HG03558 (cell line): ENCODE measurements at regions not wholly inside any gene's neighbourhood (a gene's known extent, or its start where the extent isn't known, plus 50 kb on each side); places are given as distances from the start of the nearest gene placed in this dataset.

Experiments
- ATAC-seq: cut with Tn5 transposase; IDR thresholded peaks from one replicate; pipeline ENCODE4 v1.9.1; 2021; ENCODE audit warnings: moderate number of reproducible peaks; ENCODE audit not compliant: unreplicated experiment; ENCODE audit errors: extremely low read depth

DNA sequence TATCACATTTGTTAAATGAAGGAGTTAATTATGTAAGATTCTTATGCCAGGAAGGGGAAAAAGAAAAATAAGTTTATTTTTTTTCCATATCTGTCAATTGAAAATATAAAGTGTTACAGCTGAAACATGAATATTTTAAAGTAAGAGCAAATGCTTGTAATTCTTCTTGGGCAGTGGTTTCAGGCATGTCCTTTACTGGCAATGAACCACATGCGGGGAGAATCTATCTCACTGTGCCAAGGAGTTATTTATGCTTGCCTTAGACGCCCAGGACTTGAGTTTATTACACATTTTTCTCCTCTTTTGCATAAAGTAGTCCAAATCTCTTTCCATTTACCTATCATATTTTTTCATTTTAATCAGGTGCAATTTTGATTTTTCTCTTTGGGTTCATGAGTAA, 207.8 kb upstream of the NRIP1 start:
- no peak for ATAC-seq

DNA sequence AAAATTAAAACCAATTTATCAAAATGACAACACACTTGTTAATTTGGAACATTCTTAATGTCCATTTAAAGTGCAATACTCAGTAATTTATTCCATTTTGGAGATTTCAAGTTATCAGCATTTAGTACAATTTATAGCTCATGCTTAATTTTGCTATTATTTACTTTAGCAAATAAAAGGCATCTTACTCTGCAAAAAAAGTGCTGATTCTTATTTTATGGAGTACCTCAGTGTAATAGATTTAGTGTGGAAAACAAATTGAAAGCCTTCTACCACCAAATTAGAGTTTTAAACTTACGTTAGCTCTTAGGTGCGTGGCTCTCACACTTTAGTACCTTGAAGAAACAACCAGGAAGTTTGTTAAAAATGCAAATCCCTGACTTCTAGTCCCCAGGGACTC, 208.4 kb upstream of the NRIP1 start:
- no peak for ATAC-seq

DNA sequence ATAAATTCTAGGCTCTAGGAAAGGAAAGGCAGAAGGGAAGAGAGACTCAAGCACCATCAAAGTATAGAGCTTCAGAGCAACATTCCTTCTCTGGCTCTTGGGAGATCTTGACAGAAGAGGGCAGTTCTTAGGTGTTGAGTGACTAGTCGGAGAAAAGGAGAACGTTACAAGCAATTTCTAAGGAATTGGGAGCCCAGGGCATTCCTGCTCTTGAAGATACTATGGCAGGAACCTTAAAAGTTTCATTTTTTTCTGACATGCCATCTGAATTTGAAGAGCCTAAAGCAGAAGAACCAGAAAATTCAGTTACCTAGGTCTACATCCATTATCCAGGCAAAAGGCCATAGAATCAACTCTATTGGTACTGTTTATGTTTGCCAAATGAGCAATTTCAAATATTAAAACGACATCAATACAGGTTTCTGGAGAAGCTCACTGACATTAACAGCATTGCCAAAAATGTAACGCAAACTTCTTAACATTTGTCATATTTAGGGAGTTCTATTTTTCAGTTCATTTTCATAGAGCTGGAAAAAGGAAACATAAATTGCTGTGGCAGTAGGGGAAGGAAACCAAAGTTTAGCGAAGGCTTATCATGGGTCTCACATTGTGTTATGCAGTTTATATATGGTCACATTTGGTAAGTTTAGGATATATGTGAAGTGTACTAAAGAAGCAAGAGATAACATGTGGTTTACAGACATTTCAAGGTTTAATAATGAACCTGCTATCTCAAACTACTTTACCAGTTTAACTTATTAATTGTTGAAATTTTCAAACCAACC, 210.1 kb upstream of the NRIP1 start:
- no peak for ATAC-seq

DNA sequence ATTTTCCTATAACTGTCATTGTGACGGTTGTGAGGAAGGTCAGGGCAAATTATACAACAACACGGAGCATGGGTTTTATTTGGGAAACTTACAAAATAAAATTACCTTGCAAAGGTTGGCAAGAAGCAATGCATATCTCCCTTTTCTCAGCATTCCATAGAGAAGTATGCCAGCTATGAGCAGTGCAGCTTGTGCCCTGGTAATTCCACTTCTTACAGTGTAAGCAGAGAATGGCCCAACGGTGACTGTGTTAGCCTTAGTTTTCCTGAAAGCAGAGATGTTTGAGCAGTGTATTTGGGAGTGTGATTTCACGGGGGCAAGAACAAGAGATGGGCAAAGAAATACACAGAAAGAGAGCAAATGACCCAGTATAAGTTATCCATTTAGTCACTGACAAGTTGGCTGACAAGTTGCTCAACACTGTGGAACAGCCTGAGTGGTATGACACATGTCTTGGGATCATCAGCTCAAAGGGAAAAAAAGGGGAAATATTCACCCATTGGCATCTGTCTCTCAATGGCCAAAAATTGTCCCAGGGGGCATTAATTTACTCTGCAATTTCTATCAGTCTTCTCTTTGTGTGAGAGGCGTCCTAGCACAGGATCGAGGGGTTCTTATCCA, 210.9 kb upstream of the NRIP1 start:
- no peak for ATAC-seq

GRCh38 chr21:15276243-15276642, 211.4 kb upstream of the NRIP1 start:
- ATAC-seq = no peak

DNA sequence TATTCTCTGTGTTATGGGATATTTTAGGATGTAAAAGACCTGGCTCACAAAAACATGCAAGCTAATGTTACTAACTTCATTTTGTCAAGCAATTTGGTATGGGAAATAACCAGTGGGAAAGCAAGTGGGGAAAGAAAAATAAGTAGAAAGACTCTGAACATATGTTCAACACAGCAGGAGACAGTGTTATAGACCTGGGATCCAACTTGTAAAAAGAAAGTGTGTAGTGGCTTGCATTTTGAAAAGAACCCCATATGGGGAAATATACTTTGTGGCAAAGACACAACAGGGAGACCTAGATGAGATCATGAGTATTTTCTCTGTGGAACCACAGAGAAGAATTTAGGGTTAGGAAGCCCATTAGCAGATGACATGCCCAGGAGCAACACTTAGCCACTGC, 212.7 kb upstream of the NRIP1 start:
- ATAC-seq = no peak

GRCh38 chr21:15278279-15278678, 213.5 kb upstream of the NRIP1 start:
- ATAC-seq = no peak

GRCh38 chr21:15278851-15279250, 214.1 kb upstream of the NRIP1 start:
- no peak for ATAC-seq

DNA sequence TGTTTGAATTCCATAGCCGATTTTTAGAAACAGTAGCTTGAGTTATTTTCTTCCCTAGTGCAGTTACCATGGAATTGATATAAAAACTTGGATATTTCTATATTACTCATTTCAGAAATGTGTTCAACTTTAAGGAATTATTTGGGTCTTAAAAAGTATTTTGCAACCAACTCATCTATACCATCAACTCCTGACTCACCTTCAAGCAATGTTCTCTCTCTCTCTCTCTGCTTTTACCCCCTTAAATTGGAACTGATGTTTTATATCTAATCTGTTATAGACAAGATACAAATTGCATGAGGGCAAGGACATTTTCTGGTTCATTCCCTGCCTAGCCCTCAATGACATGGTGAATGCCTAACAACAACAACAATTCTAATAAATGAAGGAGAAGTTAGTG, 214.7 kb upstream of the NRIP1 start:
- no peak for ATAC-seq

DNA sequence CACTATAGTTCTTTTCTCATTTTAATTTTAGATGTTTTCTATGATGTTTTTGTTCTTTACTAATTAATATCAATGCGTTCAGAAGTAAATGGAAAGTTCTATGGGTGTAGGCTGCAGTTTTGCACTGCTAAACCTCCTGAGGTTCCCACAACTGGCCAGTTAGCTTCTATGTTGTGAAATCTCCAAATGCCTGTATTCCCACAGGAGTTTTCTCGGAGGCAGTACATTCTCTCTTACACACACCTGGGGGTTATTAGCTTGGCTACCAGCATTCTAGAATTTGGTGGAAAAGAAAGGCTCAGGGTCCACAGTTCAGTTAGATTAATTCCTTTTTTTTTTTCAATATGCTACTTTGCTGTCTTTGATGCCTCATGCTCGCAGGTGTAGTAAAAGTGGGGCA, 216.9 kb upstream of the NRIP1 start:
- no peak for ATAC-seq

DNA sequence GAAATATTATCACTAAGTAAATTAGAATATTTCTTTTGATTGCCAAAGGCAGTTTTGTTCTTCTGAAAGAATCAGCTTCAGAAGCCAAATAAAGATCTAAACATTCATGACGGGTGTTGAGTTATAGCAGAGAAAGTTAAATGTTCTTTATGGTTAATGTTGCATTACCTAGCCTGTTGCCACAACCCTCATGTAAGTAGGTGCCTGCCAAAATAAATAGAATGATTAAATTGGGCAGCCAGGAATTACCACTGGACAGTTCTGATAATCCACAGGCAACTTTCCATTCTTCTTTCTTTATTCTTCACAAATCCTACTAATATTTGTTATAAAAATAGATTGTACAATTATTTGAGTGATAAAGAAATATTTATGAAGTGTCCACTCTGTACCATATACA, 217.9 kb upstream of the NRIP1 start:
- ATAC-seq = no peak

- ATAC-seq = no peak
These were observed 218.3 kb upstream of the NRIP1 start for GRCh38 chr21:15283138-15283537.

- ATAC-seq = no peak
These were observed 219.0 kb upstream of the NRIP1 start for GRCh38 chr21:15283789-15284188.

GRCh38 chr21:15285556-15285955, 220.8 kb upstream of the NRIP1 start:
- ATAC-seq = no peak

- ATAC-seq = no peak
These were observed 224.4 kb upstream of the NRIP1 start for GRCh38 chr21:15289246-15289645.

DNA sequence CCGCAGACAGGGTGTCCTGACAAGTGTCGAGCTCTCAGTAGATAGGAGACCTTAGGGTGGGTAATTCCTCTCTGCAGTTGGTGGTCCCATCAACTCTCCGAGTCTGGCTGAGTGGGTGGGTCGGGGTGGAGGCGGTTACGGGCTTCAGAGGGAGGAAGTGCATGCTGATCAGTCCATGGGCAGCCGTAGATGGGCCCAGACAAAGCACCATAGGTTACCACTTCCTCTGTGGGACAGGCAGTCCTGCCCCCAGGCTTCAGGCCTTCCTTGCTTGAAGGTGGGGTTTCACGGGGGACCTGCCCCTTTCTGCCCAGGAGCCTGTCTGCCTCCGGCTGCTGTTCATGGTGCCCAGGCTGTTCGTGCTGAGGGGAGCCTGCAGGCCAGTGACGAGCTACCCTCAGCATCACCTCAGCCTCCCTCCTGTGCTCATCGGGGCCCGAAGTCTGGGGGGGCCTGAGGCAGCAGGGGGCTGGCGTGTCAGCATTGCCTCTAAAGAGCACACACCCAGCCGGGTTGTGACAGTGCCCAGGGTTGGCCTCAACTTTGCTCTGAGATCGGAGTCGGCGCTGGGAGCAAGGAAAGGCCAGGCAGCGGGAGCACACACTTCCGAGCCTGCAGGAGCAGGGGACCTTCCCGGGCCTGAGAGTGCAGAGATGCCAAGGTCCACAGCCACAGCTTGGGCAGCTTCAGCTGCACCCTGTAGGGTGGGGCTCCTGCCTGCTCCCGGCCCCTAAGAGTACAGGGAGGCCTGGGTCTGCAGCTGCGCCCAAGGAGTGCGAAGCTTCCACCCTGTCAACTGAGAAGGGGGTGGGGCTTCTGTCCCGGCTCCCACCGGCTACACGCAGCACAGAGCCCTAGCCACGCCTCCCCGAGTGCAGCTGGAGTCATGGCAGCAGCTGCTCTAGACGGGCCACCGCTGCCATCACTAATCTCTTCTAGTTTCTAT, 225.4 kb upstream of the NRIP1 start:
- no peak for ATAC-seq

GRCh38 chr21:15291621-15292266, 226.9 kb upstream of the NRIP1 start:
- no peak for ATAC-seq

DNA sequence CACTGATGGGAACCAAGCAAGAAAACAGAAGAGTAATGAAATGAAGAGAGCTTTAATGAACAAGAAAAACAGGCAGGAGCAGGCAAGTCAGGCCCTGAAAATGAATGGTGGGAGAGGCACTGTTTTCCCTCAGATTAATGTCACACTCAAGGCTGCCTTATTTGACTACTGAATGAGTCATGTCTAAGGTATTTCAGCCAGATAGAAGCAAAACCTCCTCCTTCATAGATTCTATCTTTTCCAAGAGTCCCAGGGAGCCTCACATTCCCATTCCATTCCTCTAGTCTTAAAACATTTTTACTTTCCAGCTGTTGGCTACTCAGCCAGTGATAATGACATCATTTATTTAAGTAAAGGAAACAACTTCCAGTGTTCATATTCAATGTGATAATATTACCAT, 228.4 kb upstream of the NRIP1 start:
- ATAC-seq = no peak

- no peak for ATAC-seq
These were observed 231.1 kb upstream of the NRIP1 start for GRCh38 chr21:15295875-15296274.

DNA sequence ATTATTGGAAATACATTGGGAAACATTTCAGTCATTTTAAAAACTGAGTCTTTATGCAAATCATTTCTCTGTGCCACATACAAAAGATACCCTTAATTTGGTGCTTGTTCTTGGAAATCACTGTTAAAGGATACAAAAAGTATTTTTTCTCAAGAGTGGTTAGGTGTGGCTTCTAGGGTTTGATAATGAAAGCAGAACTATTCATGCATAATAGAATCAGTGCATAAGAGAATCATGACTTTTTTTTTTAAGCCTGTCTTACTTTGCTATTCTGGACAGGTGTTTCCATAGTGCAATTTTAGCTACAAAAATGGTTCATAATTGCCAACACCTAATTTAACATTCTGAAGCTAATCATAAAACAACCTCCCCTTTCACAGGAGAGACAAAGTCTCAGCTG, 233.0 kb upstream of the NRIP1 start:
- no peak for ATAC-seq

- no peak for ATAC-seq
These were observed 233.5 kb upstream of the NRIP1 start for GRCh38 chr21:15298306-15298705.
